ENCODE measurements at regions not wholly inside any gene's neighbourhood (a gene's known extent, or its start where the extent isn't known, plus 50 kb on each side); places are given as distances from the start of the nearest gene placed in this dataset.
"Not testable (repeated sequence)": the region's sequence is repeated elsewhere in the genome, so short reads cannot be mapped to it uniquely, and the experiment has no call there.

DNA sequence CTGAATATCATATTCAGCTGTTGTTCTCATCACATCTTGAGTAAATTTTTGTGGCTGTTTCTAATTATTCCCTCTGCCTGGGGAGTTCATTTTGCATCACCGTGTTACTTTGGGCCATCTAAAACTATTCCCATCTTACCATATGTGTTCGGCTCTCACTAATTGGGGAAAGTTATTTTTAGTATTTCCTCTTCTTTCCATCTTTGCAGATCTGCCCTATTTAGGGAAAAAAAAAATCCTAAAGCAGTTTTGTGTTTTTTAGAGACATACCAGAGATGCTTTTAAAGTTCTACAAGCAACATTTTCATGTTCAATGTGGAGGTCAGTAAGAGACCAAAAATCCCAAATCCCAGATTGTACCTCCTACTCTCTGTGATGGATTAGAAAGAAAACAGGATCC, 111.3 kb upstream of the NDUFV2 start:
- DNase-seq (ENCODE audit: low spot score) = no peak

DNA sequence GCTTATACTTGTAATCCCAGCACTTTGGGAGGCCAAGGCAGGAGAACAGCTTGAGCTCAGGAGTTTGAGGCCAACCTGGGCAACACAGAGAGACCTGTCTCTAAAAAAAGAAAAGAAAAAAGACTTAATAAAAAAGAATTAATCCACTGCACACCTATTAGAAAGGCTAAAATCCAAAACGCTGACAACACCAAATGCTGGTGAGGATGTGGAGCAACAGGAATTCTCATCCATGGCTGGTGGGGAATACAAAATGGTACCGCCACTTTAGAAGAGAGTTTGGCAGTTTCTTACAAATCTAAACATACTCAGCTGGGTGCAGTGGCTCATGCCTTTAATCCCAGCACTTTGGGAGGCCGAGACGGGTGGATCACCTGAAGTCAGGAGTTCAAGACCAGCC, 110.0 kb upstream of the NDUFV2 start:
- DNase-seq (ENCODE audit: low spot score) = not testable (repeated sequence)

DNA sequence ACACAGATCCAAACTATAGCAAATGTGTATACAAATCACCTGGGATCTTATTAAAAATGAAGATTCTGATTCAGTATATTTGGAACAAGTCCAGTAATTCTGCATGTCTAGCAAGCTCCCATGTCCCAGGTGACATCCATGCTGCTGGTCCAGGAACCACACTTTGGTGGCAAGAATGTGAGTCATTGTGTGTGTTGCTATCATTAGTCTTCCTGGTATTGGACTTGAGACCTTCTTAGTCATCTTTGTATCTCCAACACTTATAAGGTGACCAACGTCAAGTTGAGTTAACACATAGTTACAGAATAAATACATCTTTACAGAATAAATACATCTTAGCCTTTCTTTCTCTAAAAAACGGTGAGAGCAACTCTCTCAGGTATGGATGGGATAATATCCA, 107.9 kb upstream of the NDUFV2 start:
- no peak for DNase-seq (ENCODE audit: low spot score)

DNA sequence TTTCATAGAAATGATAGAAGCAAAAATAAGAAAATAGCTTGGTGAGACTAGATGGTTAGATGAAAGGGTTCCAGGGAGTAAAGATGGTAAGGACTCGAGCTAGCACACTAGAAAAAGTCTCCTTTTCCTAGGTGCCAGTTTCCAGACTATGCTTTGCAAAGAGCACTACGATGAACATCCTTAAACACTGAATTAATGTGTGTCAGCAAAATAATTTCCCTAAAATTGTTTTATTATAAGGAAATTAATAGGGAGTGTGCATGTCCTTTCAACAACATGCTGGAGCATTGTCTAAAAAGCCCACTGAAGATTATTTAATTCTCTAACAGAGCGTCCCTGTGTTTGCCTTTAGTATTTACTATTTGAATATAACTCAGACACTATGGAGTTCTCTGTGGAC, 107.4 kb upstream of the NDUFV2 start:
- no peak for DNase-seq (ENCODE audit: low spot score)

DNA sequence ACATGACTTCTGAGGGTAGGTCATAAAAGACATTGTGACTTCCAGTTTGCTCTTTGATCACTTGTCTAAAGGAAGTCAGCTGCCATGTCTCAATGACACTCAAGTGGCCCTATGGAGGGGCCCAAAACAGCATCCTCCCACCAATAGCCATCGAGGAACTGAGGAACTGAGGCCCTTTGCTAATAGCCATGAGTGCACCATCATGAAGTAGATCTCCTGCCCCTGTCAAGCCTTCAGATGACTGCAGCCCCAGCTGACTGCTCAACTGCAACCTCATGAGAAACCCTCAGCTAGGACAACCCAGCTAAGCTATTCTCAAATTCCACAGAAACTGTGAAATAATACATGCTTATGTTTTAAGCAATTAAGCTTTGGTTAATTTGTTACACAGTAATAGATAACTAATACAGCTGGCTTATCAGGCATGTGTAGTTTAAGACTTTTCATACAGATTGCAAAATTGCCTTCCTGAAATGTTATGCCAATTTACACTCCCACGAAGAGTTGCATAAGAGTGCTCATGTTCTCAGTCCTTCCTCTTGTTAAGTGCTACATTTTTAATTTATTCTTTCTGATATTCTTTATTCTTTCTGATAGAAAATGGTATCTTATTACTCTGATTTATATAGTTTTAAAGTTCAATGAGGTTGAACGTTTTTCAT, 105.6 kb upstream of the NDUFV2 start:
- no peak for DNase-seq (ENCODE audit: low spot score)

DNA sequence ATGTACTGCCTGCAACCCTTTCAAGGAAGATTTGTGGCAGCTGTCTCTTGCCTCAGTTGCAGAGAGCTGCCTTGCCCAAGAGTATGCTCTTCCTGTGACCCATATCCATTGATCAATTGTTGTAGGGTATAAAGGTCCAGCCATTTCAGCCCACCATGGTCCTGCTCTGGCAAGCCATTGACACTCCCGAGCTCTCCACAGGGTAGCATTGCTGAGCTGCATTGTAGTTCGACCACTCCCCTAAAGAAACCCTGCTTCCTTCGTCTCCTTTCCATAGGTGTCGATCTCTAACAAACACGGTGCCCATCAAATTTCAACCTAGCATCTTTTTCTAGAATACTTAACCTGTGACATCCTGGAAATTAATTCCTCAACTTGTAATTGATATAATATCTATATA, 104.9 kb upstream of the NDUFV2 start:
- no peak for DNase-seq (ENCODE audit: low spot score)

DNA sequence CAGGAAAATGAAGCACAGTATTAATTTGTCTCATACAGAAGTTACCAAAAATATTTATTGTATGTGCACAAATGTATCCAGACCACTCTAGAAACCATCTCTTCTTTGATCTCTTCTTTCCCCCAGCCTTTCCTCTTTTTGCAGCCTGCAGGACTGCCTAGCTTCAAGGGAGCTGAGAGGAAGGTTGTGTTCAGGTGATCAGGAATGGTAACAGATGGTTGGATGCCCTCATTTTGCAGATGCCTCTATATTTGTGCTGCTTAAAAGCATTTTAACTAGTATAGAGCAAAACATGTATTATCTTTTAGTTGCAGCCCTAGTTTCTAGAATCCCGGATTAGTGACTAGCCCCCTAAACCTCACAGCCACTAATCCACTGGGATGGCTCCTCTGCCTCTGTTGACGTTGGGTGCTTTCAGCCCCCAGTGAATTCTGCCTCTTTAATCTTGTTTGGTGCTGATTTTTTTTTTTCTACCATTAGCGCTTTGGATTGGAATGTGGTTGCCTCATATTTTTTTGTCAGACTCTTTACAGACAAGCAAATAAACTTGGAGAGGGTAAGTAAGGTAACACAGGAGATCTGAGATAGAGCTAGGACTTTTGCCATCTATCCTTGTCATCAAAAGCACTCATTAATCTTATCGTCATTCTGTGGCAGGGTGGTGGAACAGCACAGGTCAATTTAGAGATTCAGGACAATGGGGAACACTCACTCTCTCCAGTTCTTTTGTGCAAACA, 103.8 kb upstream of the NDUFV2 start:
- DNase-seq (ENCODE audit: low spot score) = no peak

DNA sequence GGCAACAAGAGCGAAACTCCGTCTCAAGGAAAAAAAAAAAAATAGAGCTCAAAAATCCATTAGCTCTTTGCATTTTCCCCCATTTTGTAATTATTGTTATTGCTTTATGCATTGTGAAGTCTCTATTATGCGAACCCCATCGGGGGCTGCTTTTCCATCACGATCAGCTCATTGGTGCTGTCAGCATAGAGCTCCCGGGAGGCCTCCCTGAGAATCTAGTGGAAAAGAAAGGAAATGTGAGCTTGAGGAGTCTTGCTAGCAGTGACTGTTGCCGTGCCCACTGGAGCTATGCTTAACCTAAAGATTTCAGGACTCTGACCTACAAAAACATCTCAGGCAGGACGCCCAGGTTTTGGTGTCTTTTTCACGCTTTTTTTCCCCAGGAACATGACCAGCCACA, 102.6 kb upstream of the NDUFV2 start:
- no peak for DNase-seq (ENCODE audit: low spot score)

DNA sequence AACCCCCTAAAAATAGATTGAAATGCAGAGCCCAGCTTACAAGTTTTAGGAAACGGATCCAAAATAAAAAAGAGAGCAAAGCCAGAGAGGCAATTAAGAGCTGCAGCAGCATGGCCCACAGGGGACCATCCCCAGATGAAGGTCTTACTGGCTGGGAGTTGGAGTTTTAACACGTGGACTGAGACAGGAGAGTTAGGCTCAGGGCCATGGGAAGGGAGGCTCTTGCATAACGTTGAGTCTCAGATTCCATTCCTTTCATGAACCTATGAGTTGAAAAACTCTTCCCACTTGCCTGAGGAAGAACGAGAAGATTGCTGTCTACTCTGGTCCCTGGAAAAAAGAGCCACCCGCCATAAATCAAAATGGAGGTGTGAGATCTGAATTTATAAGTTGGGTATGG, 101.8 kb upstream of the NDUFV2 start:
- DNase-seq (ENCODE audit: low spot score) = no peak

DNA sequence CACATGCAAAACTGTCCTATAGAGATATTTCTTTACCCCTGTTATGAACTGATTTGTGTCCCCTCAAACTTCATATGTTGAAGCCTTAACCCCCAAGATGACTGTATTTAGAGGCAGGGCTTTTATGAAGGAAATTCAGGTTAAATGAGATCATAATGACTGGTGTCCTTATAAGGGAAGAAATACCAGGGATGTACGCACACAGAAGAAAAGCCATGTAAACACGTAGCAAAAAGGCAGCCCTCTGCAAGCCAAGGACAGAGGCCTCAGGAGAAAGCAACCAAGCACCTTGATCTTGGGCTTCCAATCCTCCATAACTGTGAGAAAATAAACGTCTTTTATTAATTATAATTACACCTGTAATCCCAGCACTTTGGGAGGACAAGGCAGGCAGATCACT, 101.3 kb upstream of the NDUFV2 start:
- no peak for DNase-seq (ENCODE audit: low spot score)

DNA sequence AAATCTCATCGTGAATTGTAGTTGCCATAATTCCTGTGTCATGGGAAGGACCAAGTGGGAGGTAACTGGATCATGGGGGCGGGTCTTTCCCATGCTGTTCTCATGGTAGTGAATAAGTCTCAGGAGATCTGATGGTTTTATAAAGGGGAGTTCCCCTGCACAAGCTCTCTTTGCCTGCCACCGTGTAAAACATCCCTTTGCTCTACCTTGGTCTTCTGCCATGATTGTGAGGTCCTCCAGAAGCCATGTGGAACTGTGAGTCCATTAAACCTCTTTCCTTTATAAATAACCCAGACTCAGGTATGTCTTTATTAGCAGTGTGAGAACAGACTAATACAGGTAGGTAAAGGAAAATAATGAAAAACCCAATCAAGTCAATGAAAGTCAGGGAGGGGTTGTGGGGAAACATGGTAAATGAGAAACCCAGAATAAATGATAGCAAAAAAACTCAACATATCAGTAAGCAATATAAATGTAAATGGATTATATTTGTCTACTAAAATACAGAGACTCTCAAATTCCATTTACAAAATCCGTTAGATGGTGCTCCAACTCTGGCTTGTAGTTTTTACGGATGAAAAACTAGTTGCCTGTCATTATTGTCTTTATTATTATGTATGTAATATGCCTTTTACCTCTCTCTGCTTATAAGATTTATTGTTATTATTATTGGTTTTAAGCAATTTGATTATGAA, 98.9 kb upstream of the NDUFV2 start:
- DNase-seq (ENCODE audit: low spot score) = no peak

DNA sequence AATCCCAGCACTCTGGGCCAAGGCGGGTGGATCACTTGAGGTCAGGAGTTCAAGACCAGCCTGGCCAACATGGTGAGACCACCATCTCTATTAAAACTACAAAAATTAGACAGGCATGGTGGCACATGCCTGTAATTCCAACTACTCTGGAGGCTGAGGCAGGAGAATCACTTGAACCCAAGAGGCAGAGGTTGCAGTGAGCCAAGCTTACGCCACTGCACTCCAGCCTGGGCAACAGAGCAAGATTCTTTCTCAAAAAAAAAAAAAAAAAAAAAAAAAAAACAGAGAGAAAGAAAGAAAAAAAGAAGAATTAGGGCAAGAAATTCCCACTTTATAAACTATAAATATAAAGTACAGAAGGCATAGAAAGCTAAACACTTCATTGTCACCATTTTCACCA, 98.2 kb upstream of the NDUFV2 start:
- not testable (repeated sequence) for DNase-seq (ENCODE audit: low spot score)

DNA sequence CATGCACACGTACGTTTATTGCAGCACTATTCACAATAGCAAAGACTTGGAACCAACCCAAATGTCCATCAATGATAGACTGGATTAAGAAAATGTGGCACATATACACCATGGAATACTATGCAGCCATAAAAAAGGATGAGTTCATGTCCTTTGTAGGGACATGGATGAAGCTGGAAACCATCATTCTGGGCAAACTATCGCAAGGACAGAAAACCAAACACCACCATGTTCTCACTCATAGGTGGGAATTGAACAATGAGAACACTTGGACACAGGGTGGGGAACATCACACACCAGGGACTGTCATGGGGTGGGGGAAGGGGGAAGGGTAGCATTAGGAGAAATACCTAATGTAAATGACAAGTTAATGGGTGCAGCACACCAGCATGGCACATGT, 94.8 kb upstream of the NDUFV2 start:
- not testable (repeated sequence) for DNase-seq (ENCODE audit: low spot score)

DNA sequence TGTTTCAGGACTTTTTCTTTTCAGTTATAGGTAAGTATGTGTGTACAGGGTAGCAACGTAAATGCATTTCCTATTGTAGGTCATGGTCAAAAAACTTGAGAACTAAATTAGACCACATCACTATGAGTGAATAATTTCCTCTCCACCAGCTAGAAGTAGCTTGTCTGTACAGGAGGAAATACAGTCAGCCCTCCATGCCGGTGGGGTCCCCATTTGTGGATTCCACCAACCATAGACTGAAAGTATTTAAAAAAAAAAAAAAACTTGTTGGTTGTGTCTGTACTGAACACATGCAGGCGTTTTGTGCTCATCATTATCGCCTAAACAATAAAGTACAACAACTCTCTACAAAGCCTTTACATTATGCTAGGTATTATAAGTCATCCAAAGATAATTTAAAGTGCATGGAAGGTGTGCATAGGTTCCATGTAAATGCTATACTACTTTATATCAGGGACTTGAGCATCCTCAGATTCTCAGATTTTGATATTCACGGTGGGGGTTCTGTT, 94.2 kb upstream of the NDUFV2 start:
- DNase-seq (ENCODE audit: low spot score) = no peak

DNA sequence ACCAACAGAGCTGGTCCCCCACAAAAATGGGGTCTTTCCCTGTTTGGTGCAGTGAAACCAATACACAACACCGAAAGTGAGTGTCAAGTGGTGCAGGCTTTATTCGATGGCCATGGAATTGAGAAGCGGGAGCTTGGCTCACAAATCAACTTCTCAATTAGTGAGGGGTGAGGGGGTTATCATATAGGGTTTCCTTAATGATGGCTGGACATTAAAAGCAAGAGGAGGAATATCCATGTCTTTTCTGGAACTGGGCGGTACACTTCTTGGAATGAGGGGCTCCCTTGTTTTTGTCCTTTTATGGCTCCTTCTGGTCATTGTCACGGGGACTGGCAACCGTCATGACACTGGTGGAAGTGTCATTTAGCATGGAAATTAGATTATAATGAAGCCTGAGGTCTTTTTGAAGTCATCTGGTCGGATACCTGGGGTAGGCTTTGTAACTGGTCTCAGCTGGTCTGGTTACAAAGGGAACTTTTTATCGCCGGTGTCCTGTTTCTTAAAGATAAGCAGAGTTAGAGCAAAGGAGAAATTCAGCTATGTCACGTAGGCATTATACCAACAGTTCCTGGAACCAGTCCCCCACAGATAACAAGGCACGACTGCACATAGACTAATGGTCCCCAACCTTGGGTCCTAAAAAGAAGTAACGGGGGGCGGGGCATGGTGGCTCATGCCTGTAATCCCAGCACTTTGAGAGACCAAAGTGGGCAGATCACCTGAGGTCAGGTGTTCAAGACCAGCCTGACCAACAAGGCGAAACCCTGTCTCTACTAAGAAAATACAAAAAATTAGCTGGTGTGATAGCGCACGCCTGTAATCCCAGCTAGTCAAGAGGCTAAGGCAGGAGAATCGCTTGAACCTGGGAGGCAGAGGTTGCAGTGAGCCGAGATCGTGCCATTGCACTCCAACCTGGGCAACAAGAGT, 93.5 kb upstream of the NDUFV2 start:
- DNase-seq (ENCODE audit: low spot score) = no peak

DNA sequence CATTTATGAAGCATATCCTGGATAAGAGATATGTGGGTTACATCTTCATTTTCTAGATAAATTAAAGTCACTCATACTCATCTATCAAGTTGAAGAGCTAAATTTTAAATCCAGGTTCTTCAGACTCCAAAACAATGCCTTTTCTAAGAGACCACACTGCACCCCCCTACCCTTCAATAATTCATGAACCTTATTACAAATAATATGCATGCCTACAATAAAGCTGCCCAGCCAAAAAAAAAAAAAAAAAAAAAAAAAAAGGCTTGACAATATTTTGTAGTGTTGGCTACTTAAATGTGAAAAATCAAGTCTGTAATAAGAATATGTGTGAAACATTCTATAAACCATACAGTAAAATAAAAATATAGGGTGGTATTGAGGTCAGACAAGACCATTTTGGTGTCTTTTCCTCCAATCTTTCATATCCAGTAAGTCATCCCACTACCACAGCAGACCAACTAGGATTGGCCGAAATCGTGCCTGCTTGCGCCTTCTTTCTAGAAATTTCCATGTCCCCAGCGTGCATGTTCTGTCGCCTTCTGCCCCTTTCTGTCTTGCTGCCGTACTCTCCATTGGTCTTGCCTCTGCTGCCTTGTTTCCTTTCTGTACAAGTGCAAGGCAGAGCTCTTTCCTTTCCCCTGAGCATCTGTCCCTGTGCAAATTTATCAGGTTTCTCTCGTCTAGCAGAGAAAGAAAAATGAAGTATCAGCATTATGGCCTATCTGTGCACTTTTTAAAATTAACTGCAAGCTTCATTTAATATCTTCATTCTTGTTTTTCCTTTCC, 92.6 kb upstream of the NDUFV2 start:
- no peak for DNase-seq (ENCODE audit: low spot score)

DNA sequence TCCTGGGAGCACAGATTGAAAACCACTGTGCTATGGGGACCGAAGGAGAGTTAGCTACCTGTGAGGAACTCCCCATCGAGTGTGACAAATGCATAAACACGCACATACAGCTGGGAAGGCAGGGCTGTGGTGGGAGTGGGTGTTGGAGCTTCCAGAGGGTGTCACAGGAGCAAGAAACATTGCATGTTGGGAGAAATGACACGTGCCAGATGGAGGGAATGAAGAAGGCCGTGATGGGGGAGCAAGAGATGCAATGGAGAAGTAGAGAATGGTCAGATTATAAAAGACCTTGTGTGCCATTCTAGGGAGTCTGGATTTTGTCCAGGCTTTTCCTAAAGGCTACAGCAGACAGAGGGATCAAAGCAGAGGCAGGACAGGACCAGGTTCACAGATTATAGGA, 91.1 kb upstream of the NDUFV2 start:
- no peak for DNase-seq (ENCODE audit: low spot score)

DNA sequence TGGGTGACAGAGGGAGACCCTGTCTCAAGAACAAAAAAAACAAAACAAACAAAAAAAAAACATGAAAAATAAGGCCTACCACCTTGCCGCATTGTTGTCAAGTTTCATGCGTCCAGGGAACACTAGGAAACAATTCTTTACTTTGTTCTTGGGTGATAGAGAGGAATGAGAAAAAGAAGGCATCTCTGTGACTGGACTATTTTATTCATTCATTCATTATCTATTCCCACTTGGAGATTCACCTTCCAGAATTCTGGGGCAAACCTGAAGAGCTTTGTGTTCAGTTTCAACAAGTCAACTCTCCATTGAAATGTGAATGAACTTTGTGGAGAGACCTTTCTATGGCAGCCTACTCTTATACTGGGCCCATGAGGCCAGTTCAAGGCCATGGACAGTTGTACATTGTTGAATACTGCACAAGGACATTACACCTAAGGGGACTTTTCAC, 88.5 kb upstream of the NDUFV2 start:
- DNase-seq (ENCODE audit: low spot score) = no peak

DNA sequence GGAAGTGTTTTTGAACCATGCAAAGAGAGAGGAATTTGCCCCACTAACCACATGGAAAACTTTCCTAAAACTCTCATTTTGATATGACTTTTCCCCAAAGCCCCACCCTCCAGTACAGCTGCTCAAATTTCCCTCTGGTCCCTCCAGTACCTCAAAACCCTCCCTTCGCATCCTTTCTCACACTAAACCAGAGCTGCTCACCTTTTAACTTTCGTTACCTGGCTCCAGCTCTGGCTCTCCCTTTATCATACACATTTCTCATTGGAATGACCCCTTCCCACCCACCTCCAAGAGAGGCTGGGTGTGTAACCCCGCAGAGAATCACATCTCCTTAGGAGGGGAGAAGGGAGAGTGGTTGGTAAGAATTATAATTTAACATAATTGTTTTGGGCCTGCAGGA, 86.8 kb upstream of the NDUFV2 start:
- DNase-seq (ENCODE audit: low spot score) = no peak

DNA sequence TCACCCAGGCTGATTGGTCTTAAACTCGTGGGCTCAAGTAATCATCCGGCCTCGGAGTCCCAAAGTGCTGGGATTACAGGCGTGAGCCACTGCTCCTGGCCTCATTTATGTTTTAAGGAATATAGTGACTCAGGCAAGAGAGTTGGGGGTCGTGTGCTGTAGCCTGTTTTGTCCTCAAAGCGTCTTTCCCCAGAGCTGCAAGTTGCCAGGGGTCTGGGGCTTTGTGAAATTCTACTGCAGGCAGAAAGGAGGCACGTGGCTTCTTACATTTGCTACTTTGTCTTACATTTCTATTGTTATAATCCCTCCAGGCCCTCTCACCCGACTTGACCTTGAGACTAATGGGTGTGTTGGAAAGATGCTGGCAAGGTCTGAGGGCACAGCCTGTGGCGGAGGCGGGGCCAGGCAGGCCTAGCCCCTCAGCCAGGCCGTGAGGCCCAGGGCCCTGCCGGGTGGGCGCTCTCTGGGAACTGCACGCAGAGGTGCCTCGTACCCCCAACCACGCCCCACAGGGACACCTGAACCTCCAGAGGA, 85.8 kb upstream of the NDUFV2 start:
- no peak for DNase-seq (ENCODE audit: low spot score)
